BLaER1 (cell line): ENCODE measurements at regions not wholly inside any gene's neighbourhood (a gene's known extent, or its start where the extent isn't known, plus 50 kb on each side); places are given as distances from the start of the nearest gene placed in this dataset.

ENCODE experiments used
- H3K27ac ChIP-seq: shearing (Covaris generic); formaldehyde crosslinking; 2 replicates; pipeline ENCODE4 v1.8.1; 2022
- H3K27me3 ChIP-seq: shearing (Covaris generic); formaldehyde crosslinking; 2 replicates; pipeline ENCODE4 v1.8.1; 2022
- H3K36me3 ChIP-seq: shearing (Covaris generic); formaldehyde crosslinking; 2 replicates; pipeline ENCODE4 v1.8.1; 2022
- H3K4me1 ChIP-seq: shearing (Covaris generic); formaldehyde crosslinking; 2 replicates; pipeline ENCODE4 v1.8.1; 2022
- H3K4me2 ChIP-seq: shearing (Covaris generic); formaldehyde crosslinking; 2 replicates; pipeline ENCODE4 v1.8.1; 2022
- H3K4me3 ChIP-seq: shearing (Covaris generic); formaldehyde crosslinking; 2 replicates; pipeline ENCODE4 v1.8.1; 2022
- H3K9ac ChIP-seq: shearing (Covaris generic); formaldehyde crosslinking; 2 replicates; pipeline ENCODE4 v1.8.1; 2022
- H3K9me3 ChIP-seq: shearing (Covaris generic); formaldehyde crosslinking; 2 replicates; pipeline ENCODE4 v1.8.1; 2022
- H4K20me1 ChIP-seq: shearing (Covaris generic); formaldehyde crosslinking; 2 replicates; pipeline ENCODE4 v1.8.1; 2022
- Cebpa-rat ChIP-seq: shearing (Covaris generic); IDR thresholded peaks from 2 replicates; pipeline ENCODE4 v1.8.1; 2022

DNA sequence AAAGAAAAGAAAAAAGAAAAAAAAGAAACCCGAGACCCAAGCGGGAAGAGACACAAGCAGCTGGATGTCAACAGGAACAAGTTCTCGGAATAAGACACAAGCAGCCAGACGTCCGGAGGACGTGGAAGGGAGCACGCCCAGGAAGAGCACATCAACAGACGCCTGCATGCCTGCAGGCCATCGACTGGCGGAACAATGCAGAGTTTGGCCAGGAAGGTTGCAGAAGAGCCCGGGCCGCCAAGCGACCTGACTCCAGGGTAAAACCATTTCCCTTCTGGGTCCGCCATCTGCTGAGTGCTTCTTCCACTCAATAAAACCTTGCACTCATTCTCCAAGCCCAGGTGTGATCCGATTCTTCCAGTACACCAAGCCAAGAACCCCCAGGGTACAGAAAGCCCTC is 95.6 kb upstream of the PRR32 start:
- Histone ChIP-seq H3K36me3 (no peaks in the 10 kb centered on the region), H3K27ac (no peak overlapping the region), H3K9ac (no peak overlapping the region), H3K4me3 (no peak overlapping the region), H3K9me3 (no peaks in the 10 kb centered on the region), H3K4me2 (no peak overlapping the region), H3K27me3 (peaks cover 52% of the 10 kb centered on the region), H3K4me1 (no peaks in the 10 kb centered on the region), H4K20me1 (no peaks in the 10 kb centered on the region; the same call in 1 of the 2 replicates)
- TF ChIP-seq Cebpa-rat: no peak

DNA sequence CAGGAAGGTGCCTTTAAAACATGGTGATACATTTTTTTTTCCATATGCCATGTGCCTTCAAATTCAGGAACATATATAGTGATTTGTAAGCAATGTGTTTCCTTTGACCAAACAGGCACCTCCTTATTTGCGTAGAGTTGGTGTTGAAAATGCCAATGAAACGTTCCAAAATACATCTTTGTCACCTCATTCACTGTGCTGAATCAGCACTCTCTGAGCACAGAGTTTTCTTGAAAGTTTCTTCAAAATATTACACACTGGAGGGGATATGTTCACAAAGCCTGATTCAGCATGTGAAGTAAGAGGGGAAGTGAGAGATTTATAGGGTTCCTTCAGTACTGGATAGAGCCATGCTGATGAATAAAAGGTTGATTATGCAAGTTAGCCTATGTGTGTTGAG is 85.7 kb upstream of the PRR32 start:
- Histone ChIP-seq H3K4me3 (no peak overlapping the region), H3K4me2 (no peak overlapping the region), H4K20me1 (no peaks in the 10 kb centered on the region), H3K36me3 (no peaks in the 10 kb centered on the region), H3K4me1 (no peaks in the 10 kb centered on the region), H3K27ac (no peak overlapping the region), H3K9ac (no peak overlapping the region), H3K27me3 (peaks cover 51% of the 10 kb centered on the region), H3K9me3 (no peaks in the 10 kb centered on the region)
- TF ChIP-seq Cebpa-rat: no peak
